ENCODE measurements at regions not wholly inside any gene's neighbourhood (a gene's known extent, or its start where the extent isn't known, plus 50 kb on each side); places are given as distances from the start of the nearest gene placed in this dataset.

- TF ChIP-seq SRF (IDR thresholded peaks at IDR 0.05; ENCODE audit: low read depth, low read length) (no peak), TCF12 (IDR thresholded peaks at IDR 0.05; ENCODE audit: low read depth, low read length) (no peak), CHD1 (IDR thresholded peaks at IDR 0.05; ENCODE audit: low read depth, low read length) (no peak), TAF7 (optimal IDR thresholded peaks at IDR 0.05; ENCODE audit: borderline replicate concordance, low read depth, low read length) (no peak), KDM4A (IDR thresholded peaks at IDR 0.05; ENCODE audit: low read depth, low read length, severe bottlenecking) (no peak), GTF2F1 (IDR thresholded peaks at IDR 0.05; ENCODE audit: borderline replicate concordance, low read depth, low read length) (no peak), RAD21 (IDR thresholded peaks at IDR 0.05 in 1 of 2, conservative IDR thresholded peaks at IDR 0.05 in 1 of 2; ENCODE audit: low read depth in 2 of 2, low read length in 2 of 2) (no peak), NANOG (IDR thresholded peaks at IDR 0.05; ENCODE audit: insufficient read depth, low read depth, low read length, poor library complexity, severe bottlenecking) (no peak)
Observed at GRCh38 chr21:24123785-24124184, 1483.5 kb downstream of the MRPL39 start (continued).
